H9 (cell line): ENCODE measurements at regions not wholly inside any gene's neighbourhood (a gene's known extent, or its start where the extent isn't known, plus 50 kb on each side); places are given as distances from the start of the nearest gene placed in this dataset.

ENCODE experiments used
- DNase-seq: peaks from one replicate; pipeline ENCODE4 v3.0.0-alpha.2; 2017
- H2AFZ ChIP-seq: one replicate; pipeline ENCODE4 v1.6.1; 2013; ENCODE audit warnings: mild to moderate bottlenecking, low read length, control low read depth, moderate library complexity
- H2AK5ac ChIP-seq: 2 replicates; pipeline ENCODE4 v1.6.1; 2013; ENCODE audit warnings: low read length, control low read depth, mixed read lengths; ENCODE audit not compliant: insufficient read length
- H2BK120ac ChIP-seq: one replicate; pipeline ENCODE4 v1.6.1; 2013; ENCODE audit warnings: low read depth, mild to moderate bottlenecking, low read length, control low read depth, inconsistent platforms; ENCODE audit not compliant: poor library complexity, severe bottlenecking
- H2BK12ac ChIP-seq: 2 replicates; pipeline ENCODE4 v1.6.1; 2013; ENCODE audit warnings: low read length, control low read depth, mixed read lengths, low read depth; ENCODE audit not compliant: insufficient read length
- H2BK15ac ChIP-seq: 2 replicates; pipeline ENCODE4 v1.6.1; 2013; ENCODE audit warnings: low read depth, low read length, control low read depth
- H2BK20ac ChIP-seq: one replicate; pipeline ENCODE4 v1.6.1; 2013; ENCODE audit warnings: low read depth, mild to moderate bottlenecking, low read length, control low read depth, inconsistent platforms; ENCODE audit not compliant: poor library complexity, severe bottlenecking
- H2BK5ac ChIP-seq: 2 replicates; pipeline ENCODE4 v1.6.1; 2013; ENCODE audit warnings: low read length, control low read depth, mixed read lengths; ENCODE audit not compliant: insufficient read length
- H3K14ac ChIP-seq: 2 replicates; pipeline ENCODE4 v1.6.1; 2013; ENCODE audit warnings: low read length, control low read depth; ENCODE audit not compliant: insufficient read depth
- H3K18ac ChIP-seq: 2 replicates; pipeline ENCODE4 v1.6.1; 2013; ENCODE audit warnings: low read depth, mild to moderate bottlenecking, mixed read lengths, low read length, control low read depth; ENCODE audit not compliant: insufficient read length
- H3K23ac ChIP-seq: 2 replicates; pipeline ENCODE4 v1.6.1; 2013; ENCODE audit warnings: low read length, control low read depth, mixed read lengths, low read depth; ENCODE audit not compliant: insufficient read length
- H3K23me2 ChIP-seq: 2 replicates; pipeline ENCODE4 v1.6.1; 2013; ENCODE audit warnings: low read depth, mild to moderate bottlenecking, mixed read lengths, low read length, control low read depth; ENCODE audit not compliant: insufficient read length, poor library complexity, severe bottlenecking
- H3K27ac ChIP-seq: 2 replicates; pipeline ENCODE4 v1.5.1; 2013; ENCODE audit warnings: low read length, control low read depth, mixed read lengths, low read depth; ENCODE audit not compliant: insufficient read length
- H3K27me3 ChIP-seq: 2 replicates; pipeline ENCODE4 v1.6.1; 2013; ENCODE audit warnings: low read length, control low read depth, inconsistent platforms; ENCODE audit not compliant: insufficient read depth
- H3K4ac ChIP-seq: 2 replicates; pipeline ENCODE4 v1.6.1; 2013; ENCODE audit warnings: low read depth, mild to moderate bottlenecking, control low read depth, inconsistent platforms, low read length, moderate library complexity
- H3K4me1 ChIP-seq: 2 replicates; pipeline ENCODE4 v1.6.1; 2013; ENCODE audit warnings: low read length, control low read depth, inconsistent platforms; ENCODE audit not compliant: insufficient read depth
- H3K4me2 ChIP-seq: 2 replicates; pipeline ENCODE4 v1.6.1; 2013; ENCODE audit warnings: low read length, control low read depth, mixed read lengths; ENCODE audit not compliant: insufficient read length, insufficient read depth
- H3K56ac ChIP-seq: 2 replicates; pipeline ENCODE4 v1.6.1; 2013; ENCODE audit warnings: low read depth, mild to moderate bottlenecking, mixed read lengths, low read length, control low read depth; ENCODE audit not compliant: insufficient read length
- H3K79me1 ChIP-seq: 2 replicates; pipeline ENCODE4 v1.6.1; 2013; ENCODE audit warnings: low read depth, mild to moderate bottlenecking, moderate library complexity, low read length, control low read depth, inconsistent platforms; ENCODE audit not compliant: insufficient read depth, poor library complexity, severe bottlenecking
- H3K79me2 ChIP-seq: 2 replicates; pipeline ENCODE4 v1.6.1; 2013; ENCODE audit warnings: low read length, control low read depth, inconsistent platforms; ENCODE audit not compliant: insufficient read depth
- H3K9ac ChIP-seq: 2 replicates; pipeline ENCODE4 v1.6.1; 2013; ENCODE audit warnings: low read length, control low read depth, mixed read lengths; ENCODE audit not compliant: insufficient read length; ENCODE audit errors: extremely low read depth
- H3K9me3 ChIP-seq: one replicate; pipeline ENCODE4 v1.6.1; 2013; ENCODE audit warnings: low read depth, low read length, inconsistent platforms; ENCODE audit not compliant: control insufficient read depth
- H3T11ph ChIP-seq: one replicate; pipeline ENCODE4 v1.6.1; 2013; ENCODE audit warnings: mild to moderate bottlenecking, low read length, control low read depth, inconsistent platforms
- H4K20me1 ChIP-seq: one replicate; pipeline ENCODE4 v1.6.1; 2013; ENCODE audit not compliant: control insufficient read depth, insufficient read length, insufficient read depth
- H4K5ac ChIP-seq: 2 replicates; pipeline ENCODE4 v1.6.1; 2013; ENCODE audit warnings: low read depth, mild to moderate bottlenecking, mixed read lengths, low read length, control low read depth; ENCODE audit not compliant: insufficient read length
- H4K8ac ChIP-seq: replicated peaks from 2 replicates; pipeline ENCODE4 v1.6.1; 2013; ENCODE audit warnings: low read length, control low read depth, mixed read lengths, low read depth; ENCODE audit not compliant: insufficient read length
- H4K91ac ChIP-seq: 2 replicates; pipeline ENCODE4 v1.6.1; 2013; ENCODE audit warnings: low read depth, mild to moderate bottlenecking, moderate library complexity, mixed read lengths, low read length, control low read depth; ENCODE audit not compliant: insufficient read length
- H3K27ac Mint-ChIP-seq, 3 experiments: 2 replicates in 2 of 3; 3 replicates in 1 of 3; pipeline ENCODE4 v1.8.0; 2020 to 2021; ENCODE audit warnings: mixed read lengths in 3 of 3, mild to moderate bottlenecking in 1 of 3, moderate library complexity in 1 of 3
- H3K27me3 Mint-ChIP-seq: 2 replicates; pipeline ENCODE4 v1.8.0; 2021; ENCODE audit warnings: low read depth, mild to moderate bottlenecking, moderate library complexity, mixed read lengths
- H3K36me3 Mint-ChIP-seq, 3 experiments: 2 replicates in 2 of 3; 3 replicates in 1 of 3; pipeline ENCODE4 v1.8.0; 2020 to 2021; ENCODE audit warnings: low read depth in 3 of 3, mixed read lengths in 3 of 3; ENCODE audit not compliant: insufficient read depth in 1 of 3
- H3K4me1 Mint-ChIP-seq, 2 experiments: 2 replicates each; pipeline ENCODE4 v1.8.0; 2020; ENCODE audit warnings: mixed read lengths in 2 of 2
- H3K4me3 Mint-ChIP-seq, 2 experiments: 2 replicates in 1 of 2; 3 replicates in 1 of 2; pipeline ENCODE4 v1.8.0; 2020 to 2021; ENCODE audit warnings: mild to moderate bottlenecking in 2 of 2, mixed read lengths in 2 of 2, moderate library complexity in 1 of 2
- H3K9me3 Mint-ChIP-seq, 2 experiments: 2 replicates in 1 of 2; 3 replicates in 1 of 2; pipeline ENCODE4 v1.8.0; 2020; ENCODE audit warnings: mild to moderate bottlenecking in 2 of 2, mixed read lengths in 2 of 2, moderate library complexity in 1 of 2
- WGBS: extraction: QIAGEN DNeasy Blood & Tissue Kit; methylation state at CpG from one replicate; pipeline ENCODE4 v1.1.7; 2013; ENCODE audit warnings: missing lambda C conversion rate, low lambda C conversion rate, mixed read lengths; ENCODE audit not compliant: insufficient read length; ENCODE audit errors: extremely low coverage; 5-methylcytosine and 5-hydroxymethylcytosine counted together
- TF ChIP-seq, protein P1 (sequence below): fragments of 200-600 bp; sonication (generic); conservative IDR thresholded peaks from 3 replicates; pipeline ENCODE4 v1.8.0; 2021; ENCODE audit warnings: antibody characterized with exemption, mild to moderate bottlenecking

GRCh38 chr14:82854131-82854530 lies 1320.5 kb upstream of the SEL1L start:
- H3T11ph ChIP-seq, result no peak overlapping the region
- no peaks in the 10 kb centered on the region for H3K9me3 ChIP-seq
- Mint-ChIP-seq H3K9me3 (no peaks in the 10 kb centered on the region), H3K4me3 (no peak overlapping the region), H3K27ac (no peak overlapping the region), H3K4me1 (peaks cover 6 to 13% of the 10 kb centered on the region in 2 experiments; a peak in 3 of 4 replicates), H3K27me3 (no peaks in the 10 kb centered on the region), H3K36me3 (no peaks in the 10 kb centered on the region)
- no peaks in the 10 kb centered on the region for H3K79me1 ChIP-seq
- no peak overlapping the region for H2BK20ac ChIP-seq
- no peaks in the 10 kb centered on the region for H3K4me1 ChIP-seq
- no peak overlapping the region for H2BK15ac ChIP-seq
- no peak overlapping the region for H3K56ac ChIP-seq
- H3K27ac ChIP-seq, result no peak overlapping the region
- H2BK120ac ChIP-seq, result no peak overlapping the region
- H3K27me3 ChIP-seq, result no peaks in the 10 kb centered on the region; the same call in 1 of the 2 replicates
- H2AFZ ChIP-seq, result no peak overlapping the region
- H2BK5ac ChIP-seq, result no peak overlapping the region
- no peaks in the 10 kb centered on the region for H3K79me2 ChIP-seq
- H3K23me2 ChIP-seq, result no peaks in the 10 kb centered on the region
- H3K18ac ChIP-seq, result no peak overlapping the region
- H3K4ac ChIP-seq, result no peak overlapping the region
- H3K4me2 ChIP-seq, result no peak overlapping the region
- no peak overlapping the region for H2BK12ac ChIP-seq
- TF ChIP-seq, protein P1, sequence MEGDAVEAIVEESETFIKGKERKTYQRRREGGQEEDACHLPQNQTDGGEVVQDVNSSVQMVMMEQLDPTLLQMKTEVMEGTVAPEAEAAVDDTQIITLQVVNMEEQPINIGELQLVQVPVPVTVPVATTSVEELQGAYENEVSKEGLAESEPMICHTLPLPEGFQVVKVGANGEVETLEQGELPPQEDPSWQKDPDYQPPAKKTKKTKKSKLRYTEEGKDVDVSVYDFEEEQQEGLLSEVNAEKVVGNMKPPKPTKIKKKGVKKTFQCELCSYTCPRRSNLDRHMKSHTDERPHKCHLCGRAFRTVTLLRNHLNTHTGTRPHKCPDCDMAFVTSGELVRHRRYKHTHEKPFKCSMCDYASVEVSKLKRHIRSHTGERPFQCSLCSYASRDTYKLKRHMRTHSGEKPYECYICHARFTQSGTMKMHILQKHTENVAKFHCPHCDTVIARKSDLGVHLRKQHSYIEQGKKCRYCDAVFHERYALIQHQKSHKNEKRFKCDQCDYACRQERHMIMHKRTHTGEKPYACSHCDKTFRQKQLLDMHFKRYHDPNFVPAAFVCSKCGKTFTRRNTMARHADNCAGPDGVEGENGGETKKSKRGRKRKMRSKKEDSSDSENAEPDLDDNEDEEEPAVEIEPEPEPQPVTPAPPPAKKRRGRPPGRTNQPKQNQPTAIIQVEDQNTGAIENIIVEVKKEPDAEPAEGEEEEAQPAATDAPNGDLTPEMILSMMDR, result peak; percentile 55
- no peak overlapping the region for H2AK5ac ChIP-seq
- H4K20me1 ChIP-seq, result no peaks in the 10 kb centered on the region
- H3K14ac ChIP-seq, result no peak overlapping the region
- H3K9ac ChIP-seq, result no peak overlapping the region
- H4K91ac ChIP-seq, result no peak overlapping the region
- no peak overlapping the region for H4K5ac ChIP-seq
- no CpG with 5 or more reads among the region's 4 CpGs for WGBS
- H3K23ac ChIP-seq, result no peak overlapping the region
- DNase-seq, result no peak
- no peak overlapping the region for H4K8ac ChIP-seq
